Skeletal muscle tissue (tissue), 3 donors: ENCODE measurements at regions not wholly inside any gene's neighbourhood (a gene's known extent, or its start where the extent isn't known, plus 50 kb on each side); places are given as distances from the start of the nearest gene placed in this dataset.

Experiments used
- H3K27ac ChIP-seq: one replicate; pipeline ENCODE4 v1.7.0; 2013; ENCODE audit warnings: mild to moderate bottlenecking, low read depth, low read length, inconsistent platforms
- H3K27me3 ChIP-seq, 3 donors: one replicate each; pipeline ENCODE4 v1.7.0; 2013; ENCODE audit warnings: low read length in 3 of 3; ENCODE audit not compliant: control insufficient read depth in 3 of 3, insufficient read depth in 3 of 3
- H3K36me3 ChIP-seq, 3 donors: one replicate each; pipeline ENCODE4 v1.7.0; 2013; ENCODE audit warnings: low read length in 3 of 3; ENCODE audit not compliant: control insufficient read depth in 3 of 3, insufficient read depth in 3 of 3
- H3K4me1 ChIP-seq, 3 donors: one replicate each; pipeline ENCODE4 v1.7.0; 2013; ENCODE audit warnings: low read length in 3 of 3, mild to moderate bottlenecking in 3 of 3; ENCODE audit not compliant: control insufficient read depth in 3 of 3, insufficient read depth in 3 of 3
- H3K4me3 ChIP-seq, 3 donors: one replicate each; pipeline ENCODE4 v1.7.0; 2013; ENCODE audit warnings: low read length in 3 of 3
- H3K9ac ChIP-seq, 3 donors: one replicate each; pipeline ENCODE4 v1.7.0; 2013; ENCODE audit warnings: low read length in 3 of 3, mild to moderate bottlenecking in 3 of 3, moderate library complexity in 2 of 3, low read depth in 1 of 3
- H3K9me3 ChIP-seq, 3 donors: one replicate each; pipeline ENCODE4 v1.7.0; 2013; ENCODE audit warnings: low read length in 3 of 3; ENCODE audit not compliant: control insufficient read depth in 3 of 3
- donor health status: Osteomylitis.

DNA sequence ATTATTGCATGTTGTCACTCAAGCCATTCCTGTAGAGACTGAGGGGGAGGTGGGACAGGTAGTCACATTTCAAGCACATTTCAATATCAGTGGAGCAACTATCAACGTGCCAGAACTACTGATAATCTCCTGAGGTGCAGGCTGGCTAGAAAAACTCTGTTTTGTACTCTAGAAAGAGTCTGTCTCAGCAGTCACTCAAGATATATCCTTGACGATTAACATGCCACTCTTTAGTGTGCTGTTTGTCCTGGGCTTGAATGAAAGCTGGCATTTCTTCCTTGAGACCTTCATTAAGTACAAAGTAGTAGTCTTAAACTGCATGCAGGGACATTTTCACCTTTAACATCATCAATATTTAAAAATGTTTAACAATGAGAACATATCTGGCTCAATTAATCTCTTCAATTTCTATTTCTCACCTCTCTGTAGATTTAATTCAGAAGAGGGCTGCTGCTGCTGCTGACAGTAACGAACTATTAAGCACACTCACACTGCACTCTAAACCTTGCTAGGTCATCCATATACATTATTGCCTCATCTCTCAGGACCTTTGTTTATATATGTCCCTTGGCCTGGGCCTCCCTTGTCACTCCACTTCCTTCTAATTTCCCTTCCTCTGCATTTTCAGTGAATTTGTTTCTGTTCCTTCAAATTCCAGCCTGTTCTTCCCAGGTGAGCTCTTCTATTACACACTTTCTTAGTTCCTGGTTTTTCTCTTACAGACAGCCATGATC, 412.0 kb downstream of the HAPSTR1 start:
- no peaks in the 10 kb centered on the region for H3K4me1 ChIP-seq
- H3K27me3 ChIP-seq, result no peaks in the 10 kb centered on the region
- no peak overlapping the region for H3K4me3 ChIP-seq
- no peak overlapping the region for H3K9ac ChIP-seq
- no peak overlapping the region for H3K27ac ChIP-seq
- no peaks in the 10 kb centered on the region for H3K9me3 ChIP-seq
- H3K36me3 ChIP-seq, result no peaks in the 10 kb centered on the region

DNA sequence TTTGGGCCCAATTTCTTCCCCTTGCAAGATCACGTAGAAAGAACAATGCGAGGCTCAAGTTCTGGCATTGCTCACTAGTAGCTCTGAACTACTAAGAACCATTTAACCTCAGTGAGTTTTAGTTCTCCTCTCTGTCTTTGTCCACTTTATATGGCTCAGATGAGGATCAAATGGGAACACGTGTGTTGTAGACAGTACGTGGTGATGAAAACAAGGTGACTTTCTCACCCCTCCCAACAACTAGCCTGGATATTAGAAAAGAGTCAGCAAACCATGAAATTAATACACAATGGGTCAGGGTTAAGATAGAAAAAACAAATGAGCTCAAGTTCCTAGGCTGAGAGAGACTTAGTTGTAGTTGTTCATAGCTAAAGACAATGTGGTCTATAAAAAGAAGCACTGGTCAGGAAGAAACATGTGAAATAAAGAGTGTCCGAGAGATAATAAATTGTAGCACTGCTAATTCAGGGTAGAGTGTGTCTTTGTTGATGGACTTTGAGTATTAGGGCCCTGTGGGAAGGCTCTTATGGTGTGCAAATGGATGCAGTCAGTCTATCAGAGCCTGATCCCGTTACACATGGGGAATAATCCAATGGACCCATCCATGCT, 417.0 kb downstream of the HAPSTR1 start:
- H3K27ac ChIP-seq, result no peak overlapping the region
- no peaks in the 10 kb centered on the region for H3K4me1 ChIP-seq
- H3K36me3 ChIP-seq, result no peaks in the 10 kb centered on the region
- no peak overlapping the region for H3K9ac ChIP-seq
- H3K4me3 ChIP-seq, result no peak overlapping the region
- no peaks in the 10 kb centered on the region for H3K27me3 ChIP-seq
- H3K9me3 ChIP-seq, result peaks cover 3 to 7% (median 5%) of the 10 kb centered on the region in 3 donors

DNA sequence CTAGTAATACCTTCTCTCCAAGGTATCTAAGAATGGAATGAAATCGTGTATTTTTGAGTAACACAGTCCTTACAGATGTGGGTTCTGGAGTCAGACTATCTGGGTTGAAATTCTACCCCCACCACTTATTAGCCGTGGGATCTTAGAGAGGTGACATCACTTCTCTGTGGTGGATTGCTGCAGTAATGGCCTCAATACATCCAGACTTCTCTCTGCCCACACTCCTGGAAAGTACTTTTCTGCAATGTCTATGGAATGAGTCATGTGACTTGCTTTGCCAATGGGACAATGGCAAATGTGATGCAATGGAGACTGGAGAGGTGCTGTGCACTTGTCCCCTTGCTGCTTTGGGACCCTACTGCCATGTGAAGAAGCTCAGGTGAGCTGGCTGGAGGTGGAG, 418.2 kb downstream of the HAPSTR1 start:
- Histone ChIP-seq H3K9me3 (peaks cover 3 to 7% (median 5%) of the 10 kb centered on the region in 3 donors), H3K4me1 (no peaks in the 10 kb centered on the region), H3K9ac (no peak overlapping the region), H3K4me3 (no peak overlapping the region), H3K27me3 (no peaks in the 10 kb centered on the region), H3K36me3 (no peaks in the 10 kb centered on the region), H3K27ac (no peak overlapping the region)

DNA sequence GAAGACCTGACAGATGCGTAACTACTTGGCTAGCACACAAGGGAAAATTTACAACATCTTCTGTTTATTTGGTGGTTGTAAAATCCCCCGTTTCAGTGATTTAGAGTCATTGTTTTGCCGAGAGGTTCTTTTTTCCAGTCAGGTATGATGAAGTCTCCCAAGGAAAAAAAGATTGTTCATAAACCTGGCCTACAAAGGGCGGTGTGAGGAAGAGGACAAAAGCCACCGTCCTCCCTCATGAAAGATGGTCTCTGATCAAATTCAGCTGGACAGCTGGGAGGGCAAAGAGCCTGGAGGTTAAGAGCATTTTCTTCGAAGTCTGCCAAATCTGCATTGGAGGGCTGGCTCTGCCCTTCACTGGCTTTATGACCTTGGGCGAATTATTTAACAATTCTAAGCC, 419.9 kb downstream of the HAPSTR1 start:
- Histone ChIP-seq H3K27me3 (no peaks in the 10 kb centered on the region), H3K27ac (no peak overlapping the region), H3K9ac (no peak overlapping the region), H3K4me1 (no peaks in the 10 kb centered on the region), H3K4me3 (no peak overlapping the region), H3K36me3 (no peaks in the 10 kb centered on the region), H3K9me3 (peaks cover 3 to 7% (median 5%) of the 10 kb centered on the region in 3 donors)

DNA sequence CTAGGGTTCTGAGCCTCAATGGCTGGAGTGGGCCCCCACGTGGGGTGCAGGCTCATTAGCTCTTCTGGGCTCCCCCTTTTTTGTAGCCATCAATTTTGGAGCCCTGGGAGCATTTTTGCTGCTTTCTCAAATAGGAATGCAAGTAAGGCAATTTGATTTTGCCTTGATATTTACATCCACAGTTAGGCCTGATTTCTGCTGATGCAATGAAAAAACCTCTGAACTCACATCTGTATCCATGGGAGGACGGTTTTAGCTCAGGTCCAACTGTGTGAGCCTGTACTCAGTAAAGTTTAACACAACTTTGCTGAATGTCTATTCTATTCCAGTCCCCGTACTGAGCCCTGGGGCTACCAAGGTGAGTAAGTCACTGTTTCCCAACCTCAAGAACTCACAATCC, 425.0 kb downstream of the HAPSTR1 start:
- Histone ChIP-seq H3K4me1 (no peaks in the 10 kb centered on the region), H3K36me3 (no peaks in the 10 kb centered on the region), H3K9me3 (peaks cover 3 to 5% (median 3%) of the 10 kb centered on the region in 3 donors), H3K4me3 (no peak overlapping the region), H3K27me3 (no peaks in the 10 kb centered on the region), H3K27ac (no peak overlapping the region), H3K9ac (no peak overlapping the region)

DNA sequence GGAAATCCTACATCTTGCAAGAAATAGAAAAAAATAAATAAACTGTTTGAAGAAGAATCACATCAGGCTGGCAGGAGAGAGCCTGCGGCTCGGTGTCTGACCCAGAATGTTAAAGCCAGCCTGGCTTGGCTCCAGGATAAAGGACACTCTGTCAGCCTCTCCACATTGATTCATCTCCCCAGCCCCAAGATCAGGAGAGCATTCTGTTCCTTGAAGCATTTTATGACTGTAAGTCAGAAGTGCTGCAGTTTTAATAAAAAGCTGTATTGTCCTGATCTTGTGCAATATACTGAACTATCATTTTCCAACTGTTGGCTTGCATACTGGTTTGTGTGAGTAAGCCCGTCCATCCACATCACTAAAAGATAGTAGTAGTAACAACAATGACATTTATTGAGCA, 426.6 kb downstream of the HAPSTR1 start:
- Histone ChIP-seq H3K4me1 (no peaks in the 10 kb centered on the region), H3K9ac (no peak overlapping the region), H3K36me3 (no peaks in the 10 kb centered on the region), H3K27ac (no peak overlapping the region), H3K27me3 (no peaks in the 10 kb centered on the region), H3K9me3 (peaks cover 0 to 2% (median under 1%) of the 10 kb centered on the region in 3 donors), H3K4me3 (no peak overlapping the region)

DNA sequence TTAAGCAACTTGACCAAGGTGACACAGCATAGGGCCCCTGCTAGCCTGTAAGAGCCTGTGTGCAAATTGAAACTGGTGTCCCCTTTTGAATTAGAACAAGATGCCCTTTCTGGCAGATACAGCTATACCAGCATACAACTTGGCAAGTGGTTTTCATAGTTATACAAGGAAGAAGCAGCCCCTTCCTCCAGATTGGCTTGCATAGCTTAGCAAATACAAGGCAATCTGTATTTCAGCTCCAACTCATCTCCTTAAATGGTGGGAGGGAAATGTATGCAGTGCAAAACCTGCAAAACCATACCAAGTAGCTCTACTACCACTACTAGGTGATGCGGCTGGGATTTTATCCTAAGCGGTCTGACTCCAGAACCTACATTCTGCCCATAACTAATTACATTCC, 427.1 kb downstream of the HAPSTR1 start:
- Histone ChIP-seq H3K9ac (no peak overlapping the region), H3K27me3 (no peaks in the 10 kb centered on the region), H3K4me3 (no peak overlapping the region), H3K9me3 (no peaks in the 10 kb centered on the region), H3K27ac (no peak overlapping the region), H3K4me1 (no peaks in the 10 kb centered on the region), H3K36me3 (no peaks in the 10 kb centered on the region)

DNA sequence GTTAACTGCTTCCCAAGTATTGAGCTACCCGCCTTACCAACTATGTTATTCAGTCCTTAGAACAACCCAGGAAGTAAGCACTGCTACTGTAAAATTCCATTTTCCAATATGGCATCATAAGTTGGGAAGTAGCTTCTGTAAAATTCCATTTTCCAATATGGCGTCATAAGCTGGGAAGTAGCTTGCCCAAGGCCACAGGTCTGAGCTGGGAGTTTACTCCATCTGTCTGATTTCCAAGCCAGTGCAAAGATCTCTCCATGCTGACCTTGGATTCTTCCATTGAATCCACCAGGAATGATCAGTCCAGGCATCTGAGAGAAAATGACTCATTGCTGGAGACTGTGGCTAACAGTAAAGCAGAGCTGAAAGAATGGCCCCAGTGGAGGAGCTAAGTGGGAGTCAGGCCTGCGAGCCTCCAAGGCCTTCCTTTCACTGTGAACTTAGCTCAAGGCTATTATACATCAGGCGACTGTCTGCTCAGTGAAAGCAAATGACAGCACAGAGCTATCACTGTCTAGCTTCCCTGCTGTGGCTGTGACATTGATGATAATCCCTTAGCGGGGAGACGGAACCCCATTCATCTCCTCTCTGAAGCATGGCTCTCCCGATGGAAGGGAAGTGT, 430.4 kb downstream of the HAPSTR1 start:
- Histone ChIP-seq H3K4me3 (no peak overlapping the region), H3K4me1 (no peaks in the 10 kb centered on the region), H3K9ac (no peak overlapping the region), H3K27ac (no peak overlapping the region), H3K36me3 (no peaks in the 10 kb centered on the region), H3K27me3 (no peaks in the 10 kb centered on the region), H3K9me3 (no peaks in the 10 kb centered on the region)

DNA sequence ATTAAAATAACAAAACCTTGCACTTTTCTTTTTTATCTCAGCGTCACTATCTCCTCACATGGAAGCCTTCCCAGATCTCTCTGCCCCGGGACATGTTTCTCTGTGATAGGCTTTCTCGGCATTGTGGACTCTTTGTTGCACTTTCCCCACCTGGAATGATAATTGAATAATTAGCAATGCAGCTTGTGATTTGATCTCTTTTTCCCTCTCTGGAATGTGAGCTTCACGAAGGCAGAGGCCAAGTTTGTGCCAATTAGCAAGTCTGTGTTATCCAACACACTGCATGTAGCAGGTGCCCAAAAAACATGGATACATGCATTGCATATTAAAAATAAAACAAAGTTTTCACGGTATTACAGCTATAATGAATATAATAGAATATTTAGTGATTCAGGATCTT, 431.2 kb downstream of the HAPSTR1 start:
- Histone ChIP-seq H3K4me1 (no peaks in the 10 kb centered on the region), H3K27me3 (no peaks in the 10 kb centered on the region), H3K9me3 (no peaks in the 10 kb centered on the region), H3K27ac (no peak overlapping the region), H3K4me3 (no peak overlapping the region), H3K9ac (no peak overlapping the region), H3K36me3 (no peaks in the 10 kb centered on the region)

DNA sequence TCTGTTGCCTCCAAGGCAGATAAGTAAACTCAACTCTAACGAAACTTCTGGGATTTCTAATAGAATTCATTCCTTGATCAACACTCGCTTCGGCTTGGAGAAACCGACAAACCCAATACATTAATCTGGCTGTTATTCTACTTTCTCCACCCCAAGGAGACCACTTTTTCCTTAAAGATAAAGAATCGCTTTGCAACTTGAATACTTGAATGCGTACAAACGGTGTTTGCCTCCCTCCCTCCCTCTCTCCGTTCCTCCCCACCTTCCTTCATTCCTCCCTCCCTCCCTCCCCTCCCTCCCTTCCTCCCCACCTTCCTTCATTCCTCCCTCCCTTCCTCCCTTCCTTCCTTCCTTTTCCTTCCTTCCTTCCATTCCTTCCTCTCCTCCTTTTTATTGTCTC, 432.6 kb downstream of the HAPSTR1 start:
- Histone ChIP-seq H3K36me3 (no peaks in the 10 kb centered on the region), H3K27ac (no peak overlapping the region), H3K9ac (no peak overlapping the region), H3K4me3 (no peak overlapping the region), H3K27me3 (no peaks in the 10 kb centered on the region), H3K4me1 (no peaks in the 10 kb centered on the region), H3K9me3 (no peaks in the 10 kb centered on the region)
